ENCODE measurements at regions not wholly inside any gene's neighbourhood (a gene's known extent, or its start where the extent isn't known, plus 50 kb on each side); places are given as distances from the start of the nearest gene placed in this dataset.

- TF ChIP-seq CTCF (IDR thresholded peaks at IDR 0.05; ENCODE audit: insufficient read depth, low read depth, low read length) (no peak), EZH2 (IDR thresholded peaks at IDR 0.05; ENCODE audit: insufficient read depth, low read length) (no peak)
Measured at GRCh38 chr7:22598318-22598920, 98.4 kb upstream of the STEAP1B start.
